ENCODE measurements at regions not wholly inside any gene's neighbourhood (a gene's known extent, or its start where the extent isn't known, plus 50 kb on each side); places are given as distances from the start of the nearest gene placed in this dataset.

- no peaks in the 10 kb centered on the region for H3K36me3 Mint-ChIP-seq (ENCODE audit: insufficient read depth)
- H3K27me3 Mint-ChIP-seq: no peaks in the 10 kb centered on the region
- no peaks in the 10 kb centered on the region for H3K9me3 Mint-ChIP-seq (ENCODE audit: low read depth)
- DNase-seq (ENCODE audit: low spot score, unreplicated experiment): no peak
- H3K4me1 Mint-ChIP-seq (ENCODE audit: low read depth): peaks cover 8% of the 10 kb centered on the region
- no peak overlapping the region for H3K4me3 Mint-ChIP-seq (ENCODE audit: low read depth)
- peak; percentile 67 for TF ChIP-seq CTCF (IDR thresholded peaks at IDR 0.05; ENCODE audit: unreplicated experiment)
- no peak overlapping the region for H3K27ac Mint-ChIP-seq
These were observed 78.7 kb upstream of the DCLK2 start for GRCh38 chr4:149999485-150000074.

GRCh38 chr4:150001815-150002214, 76.4 kb upstream of the DCLK2 start:
- Mint-ChIP-seq H3K4me3 (ENCODE audit: low read depth) (no peak overlapping the region), H3K36me3 (ENCODE audit: insufficient read depth) (no peaks in the 10 kb centered on the region), H3K27me3 (no peaks in the 10 kb centered on the region), H3K4me1 (ENCODE audit: low read depth) (peaks cover 8% of the 10 kb centered on the region), H3K9me3 (ENCODE audit: low read depth) (no peaks in the 10 kb centered on the region), H3K27ac (no peak overlapping the region)
- TF ChIP-seq CTCF (IDR thresholded peaks at IDR 0.05; ENCODE audit: unreplicated experiment): no peak
- no peak for DNase-seq (ENCODE audit: low spot score, unreplicated experiment)

GRCh38 chr4:150002561-150002960, 75.7 kb upstream of the DCLK2 start:
- Mint-ChIP-seq H3K4me3 (ENCODE audit: low read depth) (no peak overlapping the region), H3K36me3 (ENCODE audit: insufficient read depth) (no peaks in the 10 kb centered on the region), H3K4me1 (ENCODE audit: low read depth) (peaks cover 8% of the 10 kb centered on the region), H3K27ac (no peak overlapping the region), H3K9me3 (ENCODE audit: low read depth) (no peaks in the 10 kb centered on the region), H3K27me3 (no peaks in the 10 kb centered on the region)
- TF ChIP-seq CTCF (IDR thresholded peaks at IDR 0.05; ENCODE audit: unreplicated experiment): no peak
- no peak for DNase-seq (ENCODE audit: low spot score, unreplicated experiment)

- H3K4me1 Mint-ChIP-seq (ENCODE audit: low read depth): peaks cover 4% of the 10 kb centered on the region
- TF ChIP-seq CTCF (IDR thresholded peaks at IDR 0.05; ENCODE audit: unreplicated experiment): no peak
- H3K36me3 Mint-ChIP-seq (ENCODE audit: insufficient read depth): no peaks in the 10 kb centered on the region
- H3K27me3 Mint-ChIP-seq: no peaks in the 10 kb centered on the region
- no peak for DNase-seq (ENCODE audit: low spot score, unreplicated experiment)
- no peak overlapping the region for H3K4me3 Mint-ChIP-seq (ENCODE audit: low read depth)
- no peak overlapping the region for H3K27ac Mint-ChIP-seq
- H3K9me3 Mint-ChIP-seq (ENCODE audit: low read depth): no peaks in the 10 kb centered on the region
These were observed 73.8 kb upstream of the DCLK2 start for GRCh38 chr4:150004481-150004880.

- Mint-ChIP-seq H3K27ac (no peak overlapping the region), H3K27me3 (no peaks in the 10 kb centered on the region), H3K36me3 (ENCODE audit: insufficient read depth) (no peaks in the 10 kb centered on the region), H3K4me1 (ENCODE audit: low read depth) (peaks cover 4% of the 10 kb centered on the region), H3K9me3 (ENCODE audit: low read depth) (no peaks in the 10 kb centered on the region), H3K4me3 (ENCODE audit: low read depth) (no peak overlapping the region)
- no peak for DNase-seq (ENCODE audit: low spot score, unreplicated experiment)
- TF ChIP-seq CTCF (IDR thresholded peaks at IDR 0.05; ENCODE audit: unreplicated experiment): no peak
These were observed 72.7 kb upstream of the DCLK2 start for GRCh38 chr4:150005537-150005936.
